GM12878 (cell line): ENCODE measurements at regions not wholly inside any gene's neighbourhood (a gene's known extent, or its start where the extent isn't known, plus 50 kb on each side); places are given as distances from the start of the nearest gene placed in this dataset.

Experiments
- HDAC2 ChIP-seq: fragments of 200-600 bp; sonication (generic); IDR thresholded peaks from 2 replicates; pipeline ENCODE4 v1.6.1; 2017
- NFYB ChIP-seq: IDR thresholded peaks from 2 replicates; pipeline ENCODE4 v1.6.1; 2011; ENCODE audit warnings: low read depth, mild to moderate bottlenecking, low read length, improper control_type of control experiment, moderate library complexity; ENCODE audit not compliant: insufficient read depth
- SRF ChIP-seq, 2 experiments: IDR thresholded peaks; 2 replicates each; pipeline ENCODE4 v1.6.1; 2011; ENCODE audit warnings: low read depth in 2 of 2, low read length in 2 of 2, mild to moderate bottlenecking in 1 of 2, moderate library complexity in 1 of 2
- TCF3 ChIP-seq: IDR thresholded peaks from 2 replicates; pipeline ENCODE4 v1.6.1; 2012; ENCODE audit warnings: low read depth, mild to moderate bottlenecking, low read length, borderline replicate concordance; ENCODE audit not compliant: insufficient read depth
- TCF7 ChIP-seq: IDR thresholded peaks from 2 replicates; pipeline ENCODE4 v1.6.1; 2014; ENCODE audit warnings: antibody characterized with exemption, borderline replicate concordance
- TF ChIP-seq, protein P1 (sequence below): IDR thresholded peaks from 2 replicates; pipeline ENCODE4 v1.6.1; 2011; ENCODE audit warnings: low read depth, mild to moderate bottlenecking, low read length, moderate library complexity, borderline replicate concordance; ENCODE audit errors: extremely low read depth
- TF ChIP-seq, protein P2 (sequence below), 3 experiments: IDR thresholded peaks in 2 of 3; conservative IDR thresholded peaks in 1 of 3; 2 replicates each; pipeline ENCODE4 v1.5.1; 2011; ENCODE audit warnings: low read depth in 3 of 3, low read length in 3 of 3, mild to moderate bottlenecking in 3 of 3, control low read depth in 2 of 3, moderate library complexity in 2 of 3, inconsistent platforms in 1 of 3, mixed read lengths in 1 of 3; ENCODE audit not compliant: control insufficient read depth in 2 of 3, insufficient read depth in 1 of 3; ENCODE audit errors: extremely low read depth in 1 of 3

DNA sequence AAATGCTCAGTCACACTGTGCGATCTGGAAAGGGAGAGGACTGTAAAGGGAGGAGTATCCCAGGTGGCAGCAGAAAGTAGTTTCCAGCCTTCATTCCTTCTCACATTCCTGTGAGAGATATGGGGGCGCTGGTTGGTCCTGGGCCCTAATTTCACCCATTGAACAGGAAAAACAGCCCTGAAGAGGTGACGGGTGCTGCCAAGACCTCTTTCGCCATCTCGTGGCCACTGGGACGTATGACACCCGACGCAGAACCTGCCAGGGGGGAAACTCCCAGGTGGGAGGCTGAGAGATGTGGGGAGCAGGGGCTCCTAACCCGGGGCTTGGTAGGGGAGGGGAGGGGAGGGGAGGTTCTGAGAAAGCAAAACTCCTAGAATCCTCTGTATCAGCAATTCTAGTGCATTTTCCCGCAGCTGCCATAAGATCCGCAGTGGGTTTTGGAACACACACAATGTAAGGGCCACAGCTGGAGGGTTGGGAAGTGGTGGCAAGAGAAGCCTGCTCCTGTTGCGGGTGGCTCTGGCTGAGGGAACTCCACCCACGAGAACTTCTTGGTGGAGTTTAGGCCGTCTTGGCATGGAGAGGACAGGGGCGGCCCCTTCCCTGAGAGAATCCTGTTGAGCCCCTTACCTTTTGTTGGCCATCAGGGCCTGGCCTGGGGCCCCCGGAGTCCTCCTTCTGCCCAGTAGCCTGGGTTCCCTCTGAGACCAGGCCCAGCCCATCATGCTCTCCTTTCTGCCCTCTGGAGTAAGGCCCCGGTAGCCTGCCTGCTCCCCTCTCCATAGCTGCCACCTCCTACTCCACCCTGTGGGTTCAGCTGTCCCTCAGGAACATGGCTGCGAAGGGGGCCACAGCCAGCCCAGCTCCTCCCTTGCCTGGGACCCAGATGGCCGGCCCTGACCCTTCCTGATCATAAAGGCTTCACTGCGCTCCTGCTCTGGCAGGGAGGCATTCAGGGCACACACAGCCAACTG is 134.1 kb downstream of the OR13H1 start:
- TF ChIP-seq, protein P1, sequence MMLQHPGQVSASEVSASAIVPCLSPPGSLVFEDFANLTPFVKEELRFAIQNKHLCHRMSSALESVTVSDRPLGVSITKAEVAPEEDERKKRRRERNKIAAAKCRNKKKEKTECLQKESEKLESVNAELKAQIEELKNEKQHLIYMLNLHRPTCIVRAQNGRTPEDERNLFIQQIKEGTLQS, result no peak
- no peak for TF ChIP-seq TCF3
- TF ChIP-seq SRF (IDR thresholded peaks at IDR 0.05; ENCODE audit: low read depth in 2 of 2, low read length in 2 of 2), result no peak
- TF ChIP-seq, protein P2, sequence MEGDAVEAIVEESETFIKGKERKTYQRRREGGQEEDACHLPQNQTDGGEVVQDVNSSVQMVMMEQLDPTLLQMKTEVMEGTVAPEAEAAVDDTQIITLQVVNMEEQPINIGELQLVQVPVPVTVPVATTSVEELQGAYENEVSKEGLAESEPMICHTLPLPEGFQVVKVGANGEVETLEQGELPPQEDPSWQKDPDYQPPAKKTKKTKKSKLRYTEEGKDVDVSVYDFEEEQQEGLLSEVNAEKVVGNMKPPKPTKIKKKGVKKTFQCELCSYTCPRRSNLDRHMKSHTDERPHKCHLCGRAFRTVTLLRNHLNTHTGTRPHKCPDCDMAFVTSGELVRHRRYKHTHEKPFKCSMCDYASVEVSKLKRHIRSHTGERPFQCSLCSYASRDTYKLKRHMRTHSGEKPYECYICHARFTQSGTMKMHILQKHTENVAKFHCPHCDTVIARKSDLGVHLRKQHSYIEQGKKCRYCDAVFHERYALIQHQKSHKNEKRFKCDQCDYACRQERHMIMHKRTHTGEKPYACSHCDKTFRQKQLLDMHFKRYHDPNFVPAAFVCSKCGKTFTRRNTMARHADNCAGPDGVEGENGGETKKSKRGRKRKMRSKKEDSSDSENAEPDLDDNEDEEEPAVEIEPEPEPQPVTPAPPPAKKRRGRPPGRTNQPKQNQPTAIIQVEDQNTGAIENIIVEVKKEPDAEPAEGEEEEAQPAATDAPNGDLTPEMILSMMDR (IDR thresholded peaks at IDR 0.05 in 2 of 3, conservative IDR thresholded peaks at IDR 0.05 in 1 of 3; ENCODE audit: control insufficient read depth in 2 of 3, extremely low read depth in 1 of 3, insufficient read depth in 1 of 3, low read depth in 3 of 3, low read length in 3 of 3), result peak; percentile 79 to 89 (median 82)
- no peak for TF ChIP-seq HDAC2
- no peak for TF ChIP-seq TCF7
- no peak for TF ChIP-seq NFYB
